ENCODE measurements at regions not wholly inside any gene's neighbourhood (a gene's known extent, or its start where the extent isn't known, plus 50 kb on each side); places are given as distances from the start of the nearest gene placed in this dataset.

GRCh38 chr5:82865625-82866024, 211.6 kb downstream of the TMEM167A start:
- TF ChIP-seq CTCF (conservative IDR thresholded peaks at IDR 0.05; ENCODE audit: low read depth, low read length) (no peak), EZH2 (IDR thresholded peaks at IDR 0.05; ENCODE audit: borderline replicate concordance, low read depth, low read length, poor library complexity, severe bottlenecking) (no peak)

Data from A673 (cell line).